NOMO-1 (cell line): ENCODE measurements at regions not wholly inside any gene's neighbourhood (a gene's known extent, or its start where the extent isn't known, plus 50 kb on each side); places are given as distances from the start of the nearest gene placed in this dataset.
"Not testable (repeated sequence)": the region's sequence is repeated elsewhere in the genome, so short reads cannot be mapped to it uniquely, and the experiment has no call there.

Source experiments
- DNase-seq, 2 experiments: peaks; one replicate each; lab custom pipeline; 2025; ENCODE audit not compliant: unreplicated experiment in 2 of 2; lab: John Stamatoyannopoulos, UW

- no peak for DNase-seq
Observed at GRCh38 chr6:43895656-43896328, 125.8 kb downstream of the VEGFA start.

DNA sequence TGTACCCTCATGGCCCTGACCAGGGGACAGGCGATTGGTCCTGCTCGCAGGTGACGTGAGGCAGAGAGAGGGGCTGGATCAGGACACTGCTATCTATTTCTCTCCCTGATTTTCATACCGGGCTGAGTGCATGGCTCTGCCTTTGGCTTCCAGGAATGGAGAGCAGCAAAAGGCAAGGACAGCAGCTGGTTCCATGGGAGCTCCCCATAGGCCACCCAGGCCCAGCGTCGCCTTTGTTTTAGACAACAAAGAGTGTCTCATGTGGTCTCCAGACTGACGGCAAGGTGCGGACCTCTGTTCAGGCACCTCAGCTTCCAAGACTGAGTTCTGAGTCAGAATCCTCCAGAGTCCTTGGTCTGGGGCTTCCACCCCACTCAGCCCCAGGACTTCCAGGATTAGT, 123.1 kb downstream of the VEGFA start:
- DNase-seq: no peak

- DNase-seq: no peak
Observed at GRCh38 chr6:43891072-43891870, 121.3 kb downstream of the VEGFA start.

DNA sequence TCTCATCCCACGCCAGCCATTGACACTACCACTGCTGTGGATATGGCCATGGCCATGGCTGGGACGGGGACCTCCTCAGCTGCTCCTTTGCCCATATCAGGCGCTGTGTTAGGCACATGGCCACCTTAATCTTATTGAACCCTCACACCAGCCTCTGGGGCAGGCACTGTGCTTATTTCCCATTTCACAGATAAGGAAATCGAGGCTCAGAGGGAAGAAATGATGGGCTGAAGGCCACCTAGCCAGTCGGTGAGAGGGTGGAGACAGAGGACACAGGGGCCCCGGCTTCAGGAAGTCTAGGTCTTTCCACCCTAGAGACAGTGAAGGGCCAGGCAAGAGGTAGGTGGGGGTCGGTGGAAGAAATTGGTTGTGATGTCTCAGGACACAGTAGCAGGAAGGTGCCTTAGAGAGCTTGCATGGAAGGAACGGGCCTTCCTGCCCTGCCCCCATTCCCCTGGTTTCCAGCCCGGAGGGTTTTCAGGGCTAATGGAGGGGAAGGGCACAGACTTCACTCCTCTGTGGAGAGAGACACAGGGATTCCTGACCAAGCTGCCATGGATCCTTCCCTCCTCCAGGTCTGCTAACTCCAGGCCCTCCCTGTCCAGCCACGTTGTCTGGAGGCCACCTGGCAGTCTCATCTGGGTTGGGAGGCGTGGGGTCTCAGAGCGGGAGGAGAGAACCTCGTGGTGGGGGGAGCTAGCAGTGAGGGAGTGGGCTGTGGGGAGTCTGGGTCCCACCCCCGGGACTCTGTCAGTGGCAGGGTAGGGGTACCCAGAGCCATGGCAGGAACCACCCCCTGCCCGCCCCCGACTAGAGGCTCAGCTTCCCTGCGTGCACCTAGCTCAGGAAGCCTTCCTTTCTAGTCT, 120.4 kb downstream of the VEGFA start:
- DNase-seq: no peak

- DNase-seq: no peak
Observed at GRCh38 chr6:43887906-43888683, 118.1 kb downstream of the VEGFA start.

- DNase-seq: no peak
Observed at GRCh38 chr6:43887340-43887858, 117.4 kb downstream of the VEGFA start.

GRCh38 chr6:43886717-43887339, 116.8 kb downstream of the VEGFA start:
- DNase-seq: peak in 1 of 2 experiments; percentile 10

GRCh38 chr6:43886067-43886461, 116.1 kb downstream of the VEGFA start:
- DNase-seq: no peak

DNA sequence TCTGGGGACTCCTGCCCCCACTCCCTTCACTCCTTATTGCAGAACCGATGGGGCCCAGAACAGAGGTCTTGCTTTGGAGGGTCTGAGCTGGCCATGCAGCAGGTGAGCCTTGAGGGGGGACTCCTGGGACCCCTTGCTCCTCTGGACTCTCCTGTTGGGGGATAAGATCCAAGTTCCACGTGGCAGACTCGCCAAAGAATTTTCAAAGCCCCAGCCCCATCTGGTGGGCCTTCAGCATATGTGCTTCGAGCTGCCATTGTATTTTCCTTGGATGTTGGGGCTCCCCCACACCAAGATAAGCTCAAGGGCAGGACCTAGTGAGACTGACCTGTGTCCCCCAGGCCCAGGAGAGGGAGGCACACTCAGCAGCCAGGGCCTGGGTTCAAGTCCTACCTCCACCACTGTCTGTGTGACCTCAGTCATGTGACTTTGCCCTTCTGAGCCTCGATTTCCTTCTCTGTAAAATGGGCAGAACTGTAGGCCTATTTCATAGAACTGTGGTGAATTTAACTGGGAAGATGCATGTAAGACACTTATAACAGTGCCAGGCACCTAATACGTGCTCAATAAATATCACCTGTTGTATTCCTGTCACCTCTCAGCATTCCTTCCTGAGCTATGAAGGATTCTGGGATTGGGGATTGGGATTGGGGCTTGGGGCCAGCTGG, 115.5 kb downstream of the VEGFA start:
- no peak for DNase-seq

- peak; percentile 21 to 31 for DNase-seq
Observed at GRCh38 chr6:43884652-43885022, 114.6 kb downstream of the VEGFA start.

- DNase-seq: peak; percentile 88 to 94
Observed at GRCh38 chr6:43883847-43884651, 114.0 kb downstream of the VEGFA start.

DNA sequence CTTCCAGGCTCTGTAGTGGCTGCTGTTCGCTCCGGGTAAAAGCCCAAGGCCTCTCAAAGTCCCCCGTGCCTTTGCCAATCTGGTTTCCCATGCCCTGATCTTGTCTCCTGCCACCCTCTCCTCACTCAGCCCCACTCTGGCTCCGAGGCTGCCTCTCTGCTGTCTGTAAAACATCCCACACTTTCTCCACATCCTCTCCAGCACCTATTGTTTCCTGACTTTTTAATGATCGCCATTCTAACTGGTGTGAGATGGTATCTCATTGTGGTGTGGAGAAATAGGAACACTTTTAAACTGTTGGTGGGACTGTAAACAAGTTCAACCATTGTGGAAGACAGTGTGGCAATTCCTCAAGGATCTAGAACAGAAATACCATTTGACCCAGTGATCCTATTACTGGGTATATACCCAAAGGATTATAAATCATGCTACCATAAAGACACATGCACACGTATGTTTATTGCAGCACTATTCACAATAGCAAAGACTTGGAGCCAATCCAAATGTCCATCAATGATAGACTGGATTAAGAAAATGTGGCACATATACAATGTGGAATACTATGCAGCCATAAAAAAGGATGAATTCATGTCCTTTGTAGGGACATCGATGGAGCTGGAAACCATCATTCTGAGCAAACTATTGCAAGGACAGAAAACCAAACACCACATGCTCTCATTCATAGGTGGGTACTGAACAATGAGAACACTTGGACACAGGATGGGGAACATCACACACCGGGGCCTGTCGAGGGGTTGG, 112.9 kb downstream of the VEGFA start:
- DNase-seq: not testable (repeated sequence)

DNA sequence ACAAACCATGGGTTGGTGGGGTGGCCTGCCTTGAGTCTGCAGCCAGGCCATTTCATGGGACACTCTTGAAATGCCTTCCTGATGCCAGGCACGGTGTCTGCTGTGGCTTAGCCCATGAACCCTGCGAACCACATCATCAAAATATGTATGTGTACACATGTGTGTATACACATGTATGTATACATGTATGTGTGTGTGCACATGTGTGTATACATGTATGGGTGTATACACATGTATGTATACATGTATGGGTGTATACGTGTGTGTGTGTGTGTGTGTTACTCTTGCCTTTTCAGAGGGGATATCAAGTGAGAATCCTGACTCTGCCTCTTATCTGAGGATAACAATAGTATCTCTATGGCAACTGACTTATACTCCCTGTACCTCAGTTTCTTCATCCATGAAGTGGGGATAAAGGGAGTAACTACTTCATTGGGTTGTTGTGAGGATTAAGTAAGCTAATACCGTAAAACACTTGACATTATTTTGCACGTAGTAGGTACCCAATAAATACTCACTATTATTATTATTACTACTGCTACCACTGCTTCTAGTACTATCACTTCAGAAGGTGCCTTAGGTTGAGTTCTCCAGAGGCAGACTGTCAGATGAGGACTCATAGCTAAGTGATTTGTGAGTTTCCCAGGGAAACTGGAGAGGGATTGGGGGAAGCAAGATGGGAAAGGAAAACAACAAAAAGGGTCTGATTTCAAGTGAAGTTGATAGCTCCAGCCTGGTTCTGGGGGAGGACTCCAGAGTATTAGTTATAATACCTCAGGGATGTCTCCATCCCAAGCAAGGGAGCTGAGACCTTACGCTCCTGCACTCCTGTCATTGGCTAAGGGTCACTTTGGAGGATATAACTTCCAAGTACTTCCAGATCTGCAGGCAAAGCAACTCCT, 110.5 kb downstream of the VEGFA start:
- no peak for DNase-seq

- DNase-seq: no peak
Observed at GRCh38 chr6:43879722-43880121, 109.7 kb downstream of the VEGFA start.

DNA sequence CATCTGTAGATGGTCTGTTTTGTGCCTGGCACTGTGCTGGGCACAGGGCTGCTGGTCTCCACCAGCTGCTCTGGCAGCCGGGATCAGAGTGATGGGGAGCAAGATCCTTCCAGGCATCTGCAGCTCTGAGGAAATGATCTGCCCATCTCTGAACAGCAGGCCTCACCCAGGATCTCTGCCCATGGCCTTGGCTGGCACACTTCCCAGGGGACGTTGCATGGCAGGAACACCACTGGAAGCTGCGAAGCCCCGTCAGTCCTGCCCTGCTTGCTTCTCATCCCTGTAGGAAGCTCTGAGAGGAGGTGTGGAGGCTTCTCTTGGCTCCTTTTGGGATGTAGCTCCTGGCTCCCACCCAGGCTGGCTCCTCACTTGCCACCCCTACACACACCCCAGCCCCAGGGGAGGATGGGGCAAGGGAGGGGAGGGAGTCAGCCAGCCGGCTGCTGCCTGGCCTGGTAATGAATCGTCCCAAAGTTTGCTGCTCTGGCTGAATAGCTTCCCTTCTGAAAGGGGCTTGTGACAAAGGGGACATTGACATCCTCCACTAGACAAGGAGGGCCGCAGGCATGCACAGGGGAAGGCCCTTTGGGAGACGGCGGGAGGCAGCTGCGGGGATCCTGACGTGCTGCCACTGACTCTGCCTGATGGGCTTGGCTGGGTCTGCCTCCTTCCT, 108.9 kb downstream of the VEGFA start:
- DNase-seq: no peak

- no peak for DNase-seq
Observed at GRCh38 chr6:43878127-43878634, 108.2 kb downstream of the VEGFA start.
